ENCODE measurements at regions not wholly inside any gene's neighbourhood (a gene's known extent, or its start where the extent isn't known, plus 50 kb on each side); places are given as distances from the start of the nearest gene placed in this dataset.

GRCh38 chr9:31089549-31090221 lies 1294.8 kb upstream of the ACO1 start:
- no peak for FAIRE-seq

- no peak for FAIRE-seq
Measured at GRCh38 chr9:31100311-31100710, 1284.1 kb upstream of the ACO1 start.

- no peak for FAIRE-seq
Measured at GRCh38 chr9:31103836-31104235, 1280.6 kb upstream of the ACO1 start.

GRCh38 chr9:31104249-31104648 lies 1280.2 kb upstream of the ACO1 start:
- FAIRE-seq, result no peak

- FAIRE-seq, result no peak
Measured at GRCh38 chr9:31112491-31112890, 1272.0 kb upstream of the ACO1 start.

- no peak for FAIRE-seq
Measured at GRCh38 chr9:31114346-31114745, 1270.1 kb upstream of the ACO1 start.

- no peak for FAIRE-seq
Measured at GRCh38 chr9:31119890-31120454, 1264.5 kb upstream of the ACO1 start.

- FAIRE-seq, result no peak
Measured at GRCh38 chr9:31124389-31124788, 1260.1 kb upstream of the ACO1 start.

GRCh38 chr9:31135567-31135966 lies 1248.9 kb upstream of the ACO1 start:
- no peak for FAIRE-seq

- no peak for FAIRE-seq
Measured at GRCh38 chr9:31136524-31136923, 1247.9 kb upstream of the ACO1 start.

- no peak for FAIRE-seq
Measured at GRCh38 chr9:31137176-31138160, 1247.0 kb upstream of the ACO1 start.

- peak; percentile 84 for FAIRE-seq
Measured at GRCh38 chr9:31140316-31140715, 1244.1 kb upstream of the ACO1 start.

GRCh38 chr9:31142456-31142855 lies 1242.0 kb upstream of the ACO1 start:
- no peak for FAIRE-seq

- no peak for FAIRE-seq
Measured at GRCh38 chr9:31144614-31145013, 1239.8 kb upstream of the ACO1 start.

- no peak for FAIRE-seq
Measured at GRCh38 chr9:31146485-31147166, 1237.8 kb upstream of the ACO1 start.

GRCh38 chr9:31153250-31153840 lies 1231.1 kb upstream of the ACO1 start:
- no peak for FAIRE-seq

- FAIRE-seq, result no peak
Measured at GRCh38 chr9:31166516-31166915, 1217.9 kb upstream of the ACO1 start.

- no peak for FAIRE-seq
Measured at GRCh38 chr9:31168161-31168560, 1216.3 kb upstream of the ACO1 start.

- FAIRE-seq, result no peak
Measured at GRCh38 chr9:31174681-31175080, 1209.8 kb upstream of the ACO1 start.

GRCh38 chr9:31183866-31184265 lies 1200.6 kb upstream of the ACO1 start:
- FAIRE-seq, result no peak

- FAIRE-seq, result no peak
Measured at GRCh38 chr9:31185831-31186230, 1198.6 kb upstream of the ACO1 start.

GRCh38 chr9:31188496-31188895 lies 1195.9 kb upstream of the ACO1 start:
- no peak for FAIRE-seq

All from islet of Langerhans (tissue), 1 donor.